Neural cell (in vitro differentiated cells): ENCODE measurements at regions not wholly inside any gene's neighbourhood (a gene's known extent, or its start where the extent isn't known, plus 50 kb on each side); places are given as distances from the start of the nearest gene placed in this dataset.

Source experiments
- CTCF ChIP-seq: fragments of 450-650 bp; IDR thresholded peaks from 2 replicates; pipeline ENCODE4 v1.5.1; 2014; ENCODE audit warnings: antibody characterized with exemption, mild to moderate bottlenecking, moderate library complexity; ENCODE audit not compliant: poor library complexity, severe bottlenecking
- EZH2 ChIP-seq: fragments of 200-600, 300-800 bp; shearing (Covaris generic), sonication (generic); IDR thresholded peaks from 2 replicates; pipeline ENCODE4 v1.6.1; 2014; ENCODE audit warnings: antibody characterized with exemption, low read length, borderline replicate concordance, mild to moderate bottlenecking; ENCODE audit not compliant: insufficient read depth, poor library complexity, severe bottlenecking
- POLR2AphosphoS5 ChIP-seq: IDR thresholded peaks from 2 replicates; pipeline ENCODE4 v1.6.1; 2012
- RAD21 ChIP-seq: fragments of 450-650 bp; conservative IDR thresholded peaks from 2 replicates; pipeline ENCODE4 v1.6.1; 2014; ENCODE audit warnings: antibody characterized with exemption, mild to moderate bottlenecking, moderate library complexity
- REST ChIP-seq: IDR thresholded peaks from 2 replicates; pipeline ENCODE4 v1.6.1; 2012; ENCODE audit warnings: borderline replicate concordance
- SMC3 ChIP-seq: fragments of 450-650 bp; conservative IDR thresholded peaks from 2 replicates; pipeline ENCODE4 v1.6.1; 2014; ENCODE audit warnings: antibody characterized with exemption, mild to moderate bottlenecking, moderate library complexity; ENCODE audit not compliant: poor library complexity
- TAF1 ChIP-seq: IDR thresholded peaks from 2 replicates; pipeline ENCODE4 v1.6.1; 2012; ENCODE audit warnings: low read depth

- no peak for TF ChIP-seq CTCF
- no peak for TF ChIP-seq REST
- no peak for TF ChIP-seq EZH2
- no peak for TF ChIP-seq TAF1
- no peak for TF ChIP-seq SMC3
- TF ChIP-seq POLR2AphosphoS5: no peak
- TF ChIP-seq RAD21: no peak
Observed at GRCh38 chr4:169927280-169927679, 98.9 kb downstream of the MFAP3L start.
